ENCODE measurements at regions not wholly inside any gene's neighbourhood (a gene's known extent, or its start where the extent isn't known, plus 50 kb on each side); places are given as distances from the start of the nearest gene placed in this dataset.

DNA sequence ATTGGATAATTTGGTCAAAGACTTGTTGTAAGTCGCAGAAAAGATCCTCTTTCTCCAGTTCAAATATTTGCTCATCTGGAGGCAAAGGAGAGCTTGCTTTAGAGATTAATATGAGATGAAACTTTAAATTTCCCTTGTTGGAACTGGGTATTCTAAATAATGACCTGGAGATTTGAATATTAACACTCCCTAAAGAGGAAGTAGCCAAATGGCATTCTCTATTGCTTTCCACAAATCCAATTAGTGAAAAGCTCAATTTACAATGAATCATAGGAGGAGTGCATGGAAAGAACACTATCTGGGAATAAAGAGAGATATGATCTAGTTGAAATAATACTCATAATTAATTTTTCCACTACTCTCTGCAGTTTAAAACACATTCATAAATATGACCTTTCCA is 641.6 kb upstream of the TENM4 start:
- no peak for DNase-seq

DNA sequence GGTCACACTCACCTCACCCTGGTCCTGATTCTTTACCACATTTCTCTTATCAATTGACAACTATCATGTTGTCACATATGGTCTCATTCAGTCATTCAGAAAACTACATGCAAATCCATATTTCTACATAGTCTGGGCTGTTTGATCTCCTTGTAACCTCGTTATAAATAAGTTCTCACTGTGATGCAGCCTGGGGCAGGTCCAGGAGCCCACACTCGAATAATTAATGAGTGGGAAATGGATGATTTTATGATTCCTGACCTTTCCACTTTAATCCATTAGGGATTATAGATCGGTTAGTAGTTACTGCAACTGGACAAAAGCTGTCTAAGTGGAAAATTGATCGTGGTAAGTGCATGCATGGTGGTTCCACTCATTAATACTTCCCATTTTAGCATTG is 636.3 kb upstream of the TENM4 start:
- DNase-seq: no peak

DNA sequence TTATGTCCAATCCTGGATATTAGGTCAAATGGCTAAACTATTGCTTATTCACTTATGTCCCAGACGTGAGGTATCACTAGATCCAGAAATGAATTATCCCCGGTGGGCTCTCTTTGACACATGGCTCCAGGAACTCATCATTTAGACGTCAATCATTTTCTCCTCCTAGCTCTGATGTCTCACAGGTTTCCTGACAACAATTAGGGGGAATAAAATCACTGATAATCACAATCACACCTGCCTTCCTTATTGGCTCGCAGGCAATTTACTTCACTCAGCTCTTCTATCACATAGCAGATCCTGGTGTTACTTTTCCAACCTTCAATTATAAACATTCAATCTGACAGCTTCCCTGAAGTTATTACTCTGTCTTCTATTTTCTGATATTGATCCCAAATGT is 634.0 kb upstream of the TENM4 start:
- no peak for DNase-seq

DNA sequence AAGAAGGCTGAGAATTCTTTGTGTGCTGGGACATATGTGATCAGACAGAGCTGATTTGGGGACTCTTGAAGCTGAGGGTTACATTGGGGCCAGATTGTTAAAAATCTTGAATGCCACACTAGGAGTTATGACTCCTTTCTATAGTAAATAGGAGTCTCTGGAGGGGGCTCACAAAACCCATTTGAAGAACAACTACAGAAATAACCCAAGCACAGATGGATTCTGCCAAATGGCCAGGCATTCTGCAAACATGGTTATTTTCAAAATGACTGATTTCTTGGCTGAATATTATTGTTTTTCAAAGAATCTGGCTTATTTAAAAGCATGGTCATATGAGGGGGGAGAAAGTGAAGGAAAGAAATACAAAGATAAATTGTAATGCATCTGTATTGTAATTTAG is 625.5 kb upstream of the TENM4 start:
- no peak for DNase-seq

DNA sequence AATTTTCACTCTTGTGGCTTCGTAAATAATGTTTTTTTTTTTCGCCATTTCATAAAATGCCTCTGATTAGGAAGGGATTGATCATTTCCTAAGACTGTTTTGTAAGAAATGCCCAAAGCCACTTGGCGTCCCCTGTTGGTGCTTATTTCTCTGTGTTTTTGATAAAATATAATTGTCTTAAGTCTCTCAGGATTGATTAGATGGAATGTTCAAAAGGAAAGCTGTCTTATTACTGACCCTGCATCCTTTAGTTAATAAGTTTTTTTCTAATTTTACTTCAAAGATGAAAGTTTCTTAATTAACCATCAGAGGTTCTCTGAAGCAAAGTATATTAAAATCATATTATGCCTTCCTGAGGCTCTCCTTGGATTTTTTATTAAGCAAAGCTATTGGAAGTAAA is 624.3 kb upstream of the TENM4 start:
- DNase-seq: no peak

DNA sequence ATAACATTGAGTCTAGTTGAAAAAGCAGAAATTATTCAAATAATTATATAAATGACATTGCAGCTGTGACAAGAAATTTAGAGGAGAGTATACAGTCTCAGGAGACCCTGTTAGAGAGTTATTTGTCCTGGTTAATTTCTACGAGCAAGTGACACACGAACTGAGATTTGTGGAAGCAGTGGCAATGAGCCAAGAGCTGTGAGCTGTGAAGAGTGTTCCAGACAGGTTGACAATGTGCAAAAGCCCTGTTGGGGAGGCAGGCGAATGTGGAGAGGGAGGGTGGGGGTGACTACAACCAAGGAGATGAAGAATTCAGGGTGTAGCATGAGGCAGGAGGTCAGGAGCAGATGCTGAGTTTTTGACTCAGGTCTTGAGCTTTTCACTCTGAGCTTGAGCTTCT is 620.2 kb upstream of the TENM4 start:
- no peak for DNase-seq

DNA sequence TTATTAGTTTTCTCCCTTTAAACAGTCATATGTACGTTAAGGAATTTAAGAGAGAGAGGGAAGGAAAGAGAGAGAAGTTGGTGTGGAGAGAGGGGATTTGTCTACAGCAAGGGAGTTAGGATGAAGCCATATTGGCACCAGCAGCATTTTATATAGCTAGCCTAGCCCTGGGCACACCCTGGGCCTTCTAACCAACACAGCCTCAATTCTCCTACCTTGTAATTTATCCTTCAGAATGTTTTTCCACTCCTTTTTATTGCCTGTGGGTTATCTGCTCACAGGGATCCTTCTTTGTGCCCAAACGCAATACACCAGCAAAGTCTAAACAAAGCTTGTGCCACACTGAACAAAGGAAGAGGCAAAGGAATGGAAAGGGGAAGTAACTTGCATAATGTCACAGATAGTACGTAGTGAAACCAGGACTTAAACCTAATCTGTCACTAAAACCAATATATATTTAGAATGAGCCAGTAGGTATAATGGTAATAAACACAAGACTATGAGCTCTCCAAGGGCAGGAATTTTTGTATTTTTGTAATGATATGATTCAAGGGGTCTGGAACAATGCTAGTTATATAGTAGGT is 613.8 kb upstream of the TENM4 start:
- DNase-seq: no peak

DNA sequence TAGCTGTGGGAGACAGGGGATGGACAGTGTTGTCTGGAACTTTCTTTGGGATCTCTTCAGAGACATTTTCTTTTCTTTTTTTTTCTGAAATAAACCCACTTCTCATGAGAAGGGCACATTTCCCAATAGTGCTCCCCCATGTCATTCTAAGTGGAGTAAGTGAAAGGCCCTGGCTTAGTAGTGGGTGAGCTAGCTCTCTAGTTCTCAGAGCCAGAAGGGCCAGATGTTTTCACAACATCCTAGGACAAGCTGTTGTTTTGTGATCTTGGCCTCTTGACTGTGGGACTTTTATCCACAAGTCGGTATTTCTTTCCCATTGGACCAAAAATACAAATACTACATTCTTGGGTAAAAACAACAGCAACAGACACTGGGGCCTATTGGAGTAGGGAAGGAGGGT is 607.7 kb upstream of the TENM4 start:
- no peak for DNase-seq

DNA sequence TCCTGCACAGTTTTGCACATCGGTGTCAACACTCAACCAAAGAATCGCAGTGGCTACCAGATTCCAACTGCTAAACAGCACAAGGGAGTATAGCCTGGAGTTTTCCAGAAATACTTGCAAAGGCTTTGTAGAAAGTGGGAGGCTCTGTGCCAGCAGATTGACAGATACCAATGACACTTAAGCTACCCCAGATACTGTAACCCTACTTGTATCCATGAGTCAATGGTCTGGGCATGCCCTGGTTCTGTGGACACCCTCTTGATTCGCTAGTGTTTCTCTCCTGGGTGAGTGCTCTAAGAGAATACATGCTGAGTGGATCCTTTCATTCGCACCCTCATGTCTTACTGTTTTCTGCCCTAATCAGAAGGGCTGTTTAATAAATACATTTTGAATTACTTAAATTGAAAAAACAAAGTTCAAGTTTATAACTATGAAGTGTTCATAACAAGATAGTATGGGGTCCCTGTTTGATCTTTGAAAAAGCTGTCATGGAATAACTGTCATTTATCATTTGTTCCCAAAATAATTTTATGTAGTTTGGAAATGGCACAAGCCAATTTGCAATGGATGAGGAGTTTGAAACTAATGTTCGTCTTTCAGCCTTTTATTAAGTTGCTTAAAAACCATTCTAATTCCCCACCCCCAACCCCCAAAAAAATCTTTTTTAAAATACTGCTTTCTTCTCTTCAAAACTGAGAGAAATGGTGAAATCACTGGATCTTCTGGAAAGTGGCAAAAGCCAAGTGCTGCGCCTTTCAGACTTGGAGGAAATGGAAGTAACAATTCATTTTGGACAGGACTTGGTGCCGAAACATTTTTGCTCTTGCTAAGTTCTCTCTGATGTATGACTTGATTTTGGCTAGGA is 600.5 kb upstream of the TENM4 start:
- no peak for DNase-seq

DNA sequence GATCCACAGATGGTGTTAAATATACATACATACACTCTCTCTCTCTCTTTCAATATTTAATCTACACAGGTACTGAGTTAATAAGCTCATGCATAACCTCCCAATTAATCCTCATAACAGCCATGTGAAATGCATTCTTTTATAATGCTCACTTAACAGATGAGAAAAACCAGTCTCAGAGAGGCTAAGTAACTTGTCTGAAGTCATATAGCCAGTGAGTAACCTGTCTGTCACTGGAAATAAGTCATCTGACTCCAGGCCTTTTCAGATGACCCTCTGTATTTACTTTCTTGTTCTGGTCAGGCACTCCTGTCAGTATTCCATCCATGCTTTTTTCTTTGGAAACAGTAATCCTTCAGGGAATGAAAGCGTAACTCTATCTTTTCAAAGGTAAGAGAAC is 594.0 kb upstream of the TENM4 start:
- no peak for DNase-seq

DNA sequence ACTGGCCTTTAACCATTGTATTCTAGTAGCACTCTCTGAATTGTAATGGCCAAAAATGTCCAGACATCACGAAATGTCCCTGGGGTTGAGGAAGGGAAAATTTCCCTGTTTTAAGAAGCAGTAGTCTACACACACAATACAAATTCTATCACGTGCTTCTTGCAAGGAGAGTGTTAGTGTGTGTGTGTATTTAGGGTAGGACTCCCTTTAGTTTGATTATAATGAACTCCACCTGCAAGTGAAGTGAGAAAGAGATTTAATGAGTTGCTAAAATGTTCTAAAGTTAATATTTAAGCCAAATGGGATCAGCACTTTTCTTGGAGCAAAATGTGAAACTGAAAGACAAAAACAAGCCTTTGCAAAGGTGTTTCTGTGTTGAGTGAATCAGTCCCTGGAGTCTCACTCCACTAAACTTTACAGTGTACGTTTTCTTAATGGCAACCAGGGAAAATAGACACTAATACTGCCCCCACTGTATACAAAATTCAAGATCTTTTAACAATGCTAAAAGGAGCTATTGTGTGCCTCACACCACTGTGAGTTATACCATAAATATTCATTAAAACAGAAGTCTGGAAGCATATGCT is 590.3 kb upstream of the TENM4 start:
- DNase-seq: no peak

DNA sequence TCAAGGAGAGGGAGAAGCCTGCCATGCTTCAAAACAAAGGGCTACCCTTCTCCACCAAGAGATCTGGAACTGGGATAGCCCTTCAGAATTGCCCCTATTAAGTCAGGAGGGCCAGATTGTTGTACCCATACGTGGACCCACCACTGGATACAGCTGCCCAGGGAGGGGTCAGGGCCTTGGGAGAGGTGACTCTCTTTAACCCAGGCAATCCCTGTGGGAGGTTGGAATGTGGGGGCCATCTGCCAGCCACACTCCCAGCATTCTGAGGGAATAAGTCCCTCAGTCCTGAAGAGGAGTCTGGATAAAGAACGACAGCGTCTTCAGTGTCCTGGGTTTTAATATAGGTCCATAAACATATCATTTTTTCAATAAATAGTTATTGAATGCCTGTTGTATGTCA is 588.2 kb upstream of the TENM4 start:
- no peak for DNase-seq

DNA sequence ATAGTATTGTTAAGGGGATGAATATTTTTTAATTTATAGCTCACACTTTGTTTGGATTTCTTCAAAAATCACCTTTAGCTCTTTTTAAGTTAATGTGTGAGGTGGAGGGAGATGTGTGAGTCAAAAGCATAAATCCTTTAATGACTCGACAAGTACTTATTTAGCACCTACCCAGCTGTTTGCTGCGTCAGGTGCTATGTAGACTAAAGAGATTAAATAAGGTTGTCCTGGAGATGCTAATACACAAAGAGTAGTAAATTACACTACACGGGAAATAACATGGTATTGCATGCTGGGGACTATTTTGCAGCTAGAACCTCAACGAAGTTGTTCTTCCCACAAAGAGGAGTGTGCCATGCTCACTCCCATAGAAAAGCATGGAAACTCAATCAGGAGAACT is 583.3 kb upstream of the TENM4 start:
- no peak for DNase-seq

DNA sequence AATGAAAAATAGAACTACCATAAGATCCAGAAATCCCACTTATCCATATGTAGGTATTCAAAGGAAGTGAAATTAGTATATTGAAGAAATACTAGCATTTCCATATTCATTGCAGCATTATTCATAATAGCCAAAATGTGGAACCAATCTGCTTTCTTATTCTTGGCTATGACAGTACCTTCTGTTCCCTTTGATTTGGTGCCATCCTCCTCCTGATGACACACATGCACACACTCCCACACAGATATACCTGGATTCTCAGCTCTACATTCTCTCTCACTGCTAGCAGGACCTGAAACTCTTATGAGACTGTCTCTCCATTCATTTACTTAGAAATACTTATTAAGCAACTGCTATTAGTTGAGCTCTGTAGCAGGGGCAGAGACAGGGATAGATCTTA is 582.6 kb upstream of the TENM4 start:
- no peak for DNase-seq

DNA sequence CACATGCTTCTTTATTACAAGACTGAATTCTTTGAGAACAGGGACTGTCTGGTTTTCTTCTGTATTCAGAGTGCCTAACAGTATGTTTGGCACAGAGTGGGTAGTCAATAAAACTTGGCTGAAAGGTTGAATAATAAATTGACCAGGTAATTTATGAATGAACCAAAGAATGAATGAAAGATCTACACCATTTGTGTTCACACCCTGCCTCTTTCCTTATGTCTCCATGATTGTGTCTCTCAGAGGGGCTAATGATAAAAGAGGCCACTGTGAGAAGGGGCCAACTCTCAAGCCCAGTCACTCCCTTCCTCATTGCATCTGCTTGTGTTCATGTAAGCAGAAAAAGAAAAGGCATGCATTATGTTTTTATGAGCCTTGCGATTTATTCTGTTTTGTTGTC is 569.7 kb upstream of the TENM4 start:
- DNase-seq: no peak

DNA sequence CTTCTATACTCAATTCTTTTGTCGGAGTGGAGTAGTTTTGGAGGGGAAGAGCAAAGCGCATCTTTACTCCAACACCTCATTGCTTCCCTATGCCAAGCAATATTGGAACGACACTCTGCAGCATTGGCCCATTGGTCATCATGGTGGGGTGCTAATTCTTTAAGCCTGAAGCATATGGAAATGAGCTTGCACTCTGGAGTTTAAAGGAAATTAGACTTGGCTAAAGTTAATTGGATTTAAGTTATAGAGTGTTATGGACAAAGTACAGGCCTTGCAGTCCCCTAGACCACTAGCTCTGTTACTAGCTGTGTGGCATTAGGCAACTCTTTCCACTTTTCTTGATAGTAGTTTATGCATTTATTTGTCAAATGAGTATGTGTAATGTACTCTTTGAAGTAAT is 568.3 kb upstream of the TENM4 start:
- DNase-seq: no peak

DNA sequence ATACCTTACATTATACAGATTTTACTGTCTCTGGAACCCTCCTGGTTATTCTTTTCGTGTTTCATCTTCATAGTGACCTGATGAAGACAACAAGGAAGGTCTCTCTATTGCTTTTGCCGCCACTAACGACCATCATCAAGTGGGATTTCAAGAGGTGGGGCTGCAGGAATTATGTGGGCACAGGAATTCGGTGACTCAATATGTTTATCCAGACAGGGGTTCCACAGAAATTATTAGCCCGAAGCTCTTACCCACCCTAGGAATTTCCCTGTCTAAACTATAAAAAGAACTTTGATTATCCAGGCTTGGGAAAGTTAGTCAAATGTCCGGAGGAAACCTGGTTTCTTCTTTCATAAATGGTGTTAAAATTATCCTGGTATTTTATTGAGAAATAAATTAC is 566.8 kb upstream of the TENM4 start:
- no peak for DNase-seq

DNA sequence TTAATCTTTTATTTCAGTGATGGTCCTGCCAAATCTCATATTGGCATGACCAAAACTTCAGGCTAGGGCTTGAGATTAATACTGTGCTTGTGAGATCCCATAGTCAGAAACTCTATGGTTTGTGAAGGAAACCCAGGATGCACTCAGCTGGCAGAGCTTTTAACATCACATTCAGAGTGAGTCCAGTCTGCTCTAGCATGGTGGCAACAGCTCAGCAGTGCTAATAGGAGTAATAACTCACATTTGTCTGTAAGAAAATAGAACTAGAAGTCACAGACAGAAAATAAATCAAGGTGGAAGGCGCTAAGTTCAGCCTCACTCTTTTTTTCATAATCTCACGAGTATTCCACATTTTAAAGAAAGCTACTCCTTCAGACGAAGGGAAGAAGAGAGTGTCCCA is 549.3 kb upstream of the TENM4 start:
- no peak for DNase-seq

DNA sequence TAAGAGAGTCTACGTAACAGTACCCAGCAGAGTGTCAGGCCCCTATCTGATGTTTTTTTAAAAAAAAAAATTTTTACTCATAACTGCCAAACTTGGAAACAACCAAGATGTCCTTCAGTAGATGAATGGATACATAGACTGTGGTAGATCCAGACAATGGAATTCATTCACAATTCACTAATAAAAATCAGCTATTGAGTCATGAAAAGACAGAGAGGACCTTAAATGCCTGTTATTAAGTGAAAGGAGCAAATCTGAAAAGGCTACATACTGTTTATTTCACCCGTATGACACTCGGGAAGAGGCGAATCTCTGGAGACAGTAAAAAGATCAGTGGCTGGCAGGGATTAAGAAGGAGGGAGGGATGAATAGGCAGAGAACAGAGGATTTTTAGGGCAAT is 541.4 kb upstream of the TENM4 start:
- no peak for DNase-seq

DNA sequence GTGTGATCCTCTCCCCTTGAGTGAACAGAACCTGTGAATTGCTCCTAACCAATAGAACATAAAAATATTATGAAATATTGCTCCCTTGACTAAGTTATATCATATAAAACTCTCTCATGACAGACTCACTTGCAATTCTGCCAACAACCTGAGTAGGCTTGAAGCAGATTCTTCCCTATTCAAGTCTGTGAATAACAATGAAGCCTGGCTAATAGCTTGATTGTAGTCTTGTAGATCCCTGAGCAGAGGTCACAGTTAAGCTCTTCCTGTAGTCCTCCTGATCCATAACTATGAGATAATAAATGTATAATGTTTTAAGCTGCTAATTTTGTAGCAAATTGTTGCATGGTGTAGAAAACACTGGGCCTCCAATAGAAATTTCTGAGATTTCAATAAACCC is 540.1 kb upstream of the TENM4 start:
- DNase-seq: no peak

DNA sequence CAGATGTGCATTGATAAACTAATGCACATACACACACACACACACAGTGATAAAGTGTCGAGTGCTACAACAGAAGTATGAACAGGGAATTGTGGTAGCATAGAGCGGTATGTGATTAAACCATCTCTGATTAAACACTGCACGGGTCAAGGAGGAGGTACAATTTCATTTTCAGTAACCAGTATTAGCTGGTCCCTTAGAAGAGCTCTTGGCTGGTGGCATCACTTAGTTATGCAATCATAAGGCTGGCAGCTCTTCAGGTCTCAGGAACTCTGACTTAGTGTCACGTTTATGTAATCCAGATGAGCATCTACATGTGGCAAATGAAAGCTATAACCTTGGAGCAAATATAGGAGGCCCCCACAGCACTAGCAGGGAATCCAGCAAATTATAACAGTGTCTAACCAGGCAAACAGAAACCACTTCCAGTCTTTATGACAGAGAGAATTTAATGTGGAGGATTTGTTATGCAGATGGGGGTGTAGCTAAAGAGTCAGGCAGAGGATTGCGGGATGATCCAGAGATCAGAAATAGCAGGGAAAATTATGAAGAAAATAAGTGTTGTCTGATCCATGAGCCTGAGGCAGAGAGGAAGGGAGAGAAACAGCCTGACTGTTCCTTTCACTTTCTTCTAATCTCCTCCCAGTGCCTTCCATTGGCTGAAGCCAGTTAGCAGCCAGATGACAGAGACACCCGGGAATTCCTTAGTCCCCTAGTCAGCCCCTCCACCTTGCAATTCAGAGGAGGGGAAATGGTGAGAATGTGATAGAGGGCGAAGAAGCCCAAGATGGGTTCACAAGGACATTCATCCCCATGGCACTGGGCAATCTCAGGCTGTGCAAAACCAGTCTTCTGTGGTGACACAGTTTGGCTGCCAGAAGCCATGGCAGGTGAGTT is 533.1 kb upstream of the TENM4 start:
- DNase-seq: no peak

DNA sequence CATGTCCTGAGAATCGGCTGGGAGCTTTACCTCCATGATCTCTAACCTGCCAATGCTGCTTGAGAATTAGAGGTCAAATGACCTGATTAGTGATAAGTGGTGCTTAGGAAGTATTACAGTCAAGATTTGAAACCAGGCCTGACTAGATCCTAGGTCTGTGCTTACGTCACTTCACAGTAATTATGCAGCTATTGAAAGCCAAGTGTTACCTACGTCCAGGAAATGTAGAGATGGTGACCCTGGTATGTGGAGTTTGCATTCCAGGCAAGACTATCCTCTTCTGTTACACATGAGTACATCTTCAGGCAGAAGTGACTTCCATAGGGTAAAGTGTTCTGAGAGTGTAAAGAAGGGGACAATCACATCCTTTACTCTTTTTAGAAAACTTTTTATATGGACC is 530.4 kb upstream of the TENM4 start:
- DNase-seq: no peak

DNA sequence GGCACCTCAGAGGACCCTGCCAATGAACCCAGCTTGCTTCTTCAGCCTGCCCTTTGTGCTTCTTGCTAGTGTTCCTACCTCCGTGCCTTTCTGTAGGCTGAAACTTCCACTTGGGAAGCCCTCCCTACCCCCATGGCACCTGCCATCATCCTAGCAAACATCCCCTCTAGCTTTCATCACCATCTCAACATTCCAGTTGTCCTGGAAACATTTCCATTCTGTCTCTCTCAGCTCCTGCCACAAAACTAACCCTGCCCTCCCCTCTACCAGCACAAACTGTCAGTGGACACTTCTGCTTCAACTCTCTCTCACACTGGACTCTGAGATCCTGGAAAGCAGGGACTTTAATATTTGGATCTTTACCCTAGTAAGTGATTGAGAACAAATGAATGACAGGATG is 525.8 kb upstream of the TENM4 start:
- DNase-seq: no peak
